Rectal smooth muscle tissue (tissue), 1 donor: ENCODE measurements at regions not wholly inside any gene's neighbourhood (a gene's known extent, or its start where the extent isn't known, plus 50 kb on each side); places are given as distances from the start of the nearest gene placed in this dataset.

Experiments used
- H3K27ac ChIP-seq: one replicate; pipeline ENCODE4 v1.7.0; 2013; ENCODE audit warnings: low read depth, low read length, inconsistent platforms
- H3K27me3 ChIP-seq: one replicate; pipeline ENCODE4 v1.7.0; 2013; ENCODE audit warnings: low read length; ENCODE audit not compliant: control insufficient read depth, insufficient read depth
- H3K36me3 ChIP-seq: one replicate; pipeline ENCODE4 v1.7.0; 2013; ENCODE audit warnings: low read length; ENCODE audit not compliant: control insufficient read depth, insufficient read depth
- H3K4me1 ChIP-seq: one replicate; pipeline ENCODE4 v1.7.0; 2013; ENCODE audit warnings: low read length; ENCODE audit not compliant: control insufficient read depth, insufficient read depth
- H3K4me3 ChIP-seq: one replicate; pipeline ENCODE4 v1.7.0; 2013; ENCODE audit warnings: low read length
- H3K9ac ChIP-seq: one replicate; pipeline ENCODE4 v1.7.0; 2013; ENCODE audit warnings: low read length

- no peaks in the 10 kb centered on the region for H3K4me1 ChIP-seq
- no peaks in the 10 kb centered on the region for H3K27me3 ChIP-seq
- no peak overlapping the region for H3K4me3 ChIP-seq
- H3K9ac ChIP-seq: no peak overlapping the region
- no peak overlapping the region for H3K27ac ChIP-seq
- H3K36me3 ChIP-seq: no peaks in the 10 kb centered on the region
These were observed 717.7 kb upstream of the SGCG start for GRCh38 chr13:22463089-22463488.

GRCh38 chr13:22468045-22468444, 712.7 kb upstream of the SGCG start:
- Histone ChIP-seq H3K27ac (no peak overlapping the region), H3K4me3 (no peak overlapping the region), H3K4me1 (no peaks in the 10 kb centered on the region), H3K9ac (no peak overlapping the region), H3K27me3 (no peaks in the 10 kb centered on the region), H3K36me3 (no peaks in the 10 kb centered on the region)

- Histone ChIP-seq H3K4me3 (no peak overlapping the region), H3K36me3 (no peaks in the 10 kb centered on the region), H3K27ac (no peak overlapping the region), H3K27me3 (no peaks in the 10 kb centered on the region), H3K4me1 (no peaks in the 10 kb centered on the region), H3K9ac (no peak overlapping the region)
These were observed 712.0 kb upstream of the SGCG start for GRCh38 chr13:22468824-22469223.

DNA sequence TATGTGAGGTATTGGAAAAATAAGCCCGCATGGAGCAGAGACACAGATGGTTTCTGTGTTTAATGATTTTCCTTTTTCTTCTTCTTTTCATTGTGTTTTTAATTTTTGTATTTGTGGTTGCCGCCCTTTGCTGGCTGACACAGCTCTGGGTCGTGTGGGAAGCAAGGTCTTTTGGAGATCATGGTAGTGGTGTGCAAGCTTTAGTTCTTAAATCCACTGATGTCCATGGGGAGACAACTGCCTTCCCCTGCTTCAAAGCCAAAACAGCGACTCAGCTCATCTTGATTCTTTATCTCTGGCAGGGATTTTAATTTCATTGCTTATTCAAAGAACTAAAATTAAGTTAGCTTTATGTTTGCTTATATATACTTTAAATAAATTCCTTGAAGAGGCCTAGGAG, 711.3 kb upstream of the SGCG start:
- H3K36me3 ChIP-seq: no peaks in the 10 kb centered on the region
- no peak overlapping the region for H3K27ac ChIP-seq
- no peak overlapping the region for H3K4me3 ChIP-seq
- no peaks in the 10 kb centered on the region for H3K27me3 ChIP-seq
- no peaks in the 10 kb centered on the region for H3K4me1 ChIP-seq
- no peak overlapping the region for H3K9ac ChIP-seq

DNA sequence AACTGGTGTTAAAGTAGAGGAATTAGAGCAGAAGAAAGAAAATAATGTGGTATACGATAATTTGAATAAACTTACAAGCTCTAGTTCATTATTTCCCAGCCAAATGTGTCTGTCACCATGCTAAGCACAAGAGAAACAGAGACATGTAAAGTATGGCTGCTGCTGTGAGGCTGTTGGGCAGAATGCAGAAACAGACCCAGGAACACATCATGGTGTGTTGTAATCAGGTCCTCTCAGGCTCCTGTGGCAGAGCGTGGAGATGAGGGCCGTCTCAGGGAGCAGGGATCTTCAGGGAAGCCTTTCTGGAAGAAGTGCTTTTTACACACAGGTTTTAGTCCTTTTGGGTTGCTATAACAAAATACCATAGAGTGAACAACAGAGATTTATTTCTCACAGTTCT, 710.7 kb upstream of the SGCG start:
- H3K27ac ChIP-seq: no peak overlapping the region
- H3K9ac ChIP-seq: no peak overlapping the region
- no peak overlapping the region for H3K4me3 ChIP-seq
- H3K4me1 ChIP-seq: no peaks in the 10 kb centered on the region
- no peaks in the 10 kb centered on the region for H3K27me3 ChIP-seq
- H3K36me3 ChIP-seq: no peaks in the 10 kb centered on the region

GRCh38 chr13:22482496-22483000, 698.2 kb upstream of the SGCG start:
- Histone ChIP-seq H3K4me1 (no peaks in the 10 kb centered on the region), H3K36me3 (no peaks in the 10 kb centered on the region), H3K27ac (no peak overlapping the region), H3K9ac (no peak overlapping the region), H3K4me3 (no peak overlapping the region), H3K27me3 (no peaks in the 10 kb centered on the region)

GRCh38 chr13:22483276-22483675, 697.5 kb upstream of the SGCG start:
- no peak overlapping the region for H3K9ac ChIP-seq
- H3K36me3 ChIP-seq: no peaks in the 10 kb centered on the region
- no peak overlapping the region for H3K4me3 ChIP-seq
- no peaks in the 10 kb centered on the region for H3K4me1 ChIP-seq
- no peaks in the 10 kb centered on the region for H3K27me3 ChIP-seq
- H3K27ac ChIP-seq: no peak overlapping the region

DNA sequence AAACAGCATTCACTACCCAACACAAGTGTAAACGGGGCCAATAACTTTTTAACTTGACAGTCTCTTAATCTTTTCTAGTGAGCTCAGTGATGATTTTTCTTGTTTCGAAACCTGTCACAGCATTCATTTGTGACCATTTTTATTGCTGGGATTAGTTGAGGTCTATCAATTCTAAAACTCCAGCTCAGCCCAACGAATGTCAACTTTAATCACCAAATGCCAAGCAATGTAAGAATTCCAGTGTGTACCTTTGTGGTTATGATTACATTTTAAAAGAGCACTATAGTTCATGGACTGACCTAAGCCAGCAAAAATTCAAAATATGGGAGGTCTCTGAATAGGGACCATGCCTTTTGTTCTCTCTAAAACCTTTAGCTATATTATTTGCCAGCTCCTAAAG, 694.3 kb upstream of the SGCG start:
- Histone ChIP-seq H3K27ac (no peak overlapping the region), H3K4me1 (no peaks in the 10 kb centered on the region), H3K4me3 (no peak overlapping the region), H3K36me3 (no peaks in the 10 kb centered on the region), H3K9ac (no peak overlapping the region), H3K27me3 (no peaks in the 10 kb centered on the region)

- Histone ChIP-seq H3K36me3 (no peaks in the 10 kb centered on the region), H3K4me1 (no peaks in the 10 kb centered on the region), H3K9ac (no peak overlapping the region), H3K27me3 (no peaks in the 10 kb centered on the region), H3K27ac (no peak overlapping the region), H3K4me3 (no peak overlapping the region)
These were observed 692.8 kb upstream of the SGCG start for GRCh38 chr13:22487932-22488331.

GRCh38 chr13:22489771-22490170, 691.0 kb upstream of the SGCG start:
- no peak overlapping the region for H3K9ac ChIP-seq
- H3K36me3 ChIP-seq: no peaks in the 10 kb centered on the region

GRCh38 chr13:22495819-22496218, 685.0 kb upstream of the SGCG start:
- Histone ChIP-seq H3K27me3 (no peaks in the 10 kb centered on the region), H3K27ac (no peak overlapping the region), H3K4me1 (no peaks in the 10 kb centered on the region), H3K4me3 (no peak overlapping the region), H3K9ac (no peak overlapping the region), H3K36me3 (no peaks in the 10 kb centered on the region)

More at GRCh38 chr13:22489771-22490170, 691.0 kb upstream of the SGCG start:
- H3K4me3 ChIP-seq: no peak overlapping the region
- H3K27me3 ChIP-seq: no peaks in the 10 kb centered on the region
- H3K27ac ChIP-seq: no peak overlapping the region
- no peaks in the 10 kb centered on the region for H3K4me1 ChIP-seq

DNA sequence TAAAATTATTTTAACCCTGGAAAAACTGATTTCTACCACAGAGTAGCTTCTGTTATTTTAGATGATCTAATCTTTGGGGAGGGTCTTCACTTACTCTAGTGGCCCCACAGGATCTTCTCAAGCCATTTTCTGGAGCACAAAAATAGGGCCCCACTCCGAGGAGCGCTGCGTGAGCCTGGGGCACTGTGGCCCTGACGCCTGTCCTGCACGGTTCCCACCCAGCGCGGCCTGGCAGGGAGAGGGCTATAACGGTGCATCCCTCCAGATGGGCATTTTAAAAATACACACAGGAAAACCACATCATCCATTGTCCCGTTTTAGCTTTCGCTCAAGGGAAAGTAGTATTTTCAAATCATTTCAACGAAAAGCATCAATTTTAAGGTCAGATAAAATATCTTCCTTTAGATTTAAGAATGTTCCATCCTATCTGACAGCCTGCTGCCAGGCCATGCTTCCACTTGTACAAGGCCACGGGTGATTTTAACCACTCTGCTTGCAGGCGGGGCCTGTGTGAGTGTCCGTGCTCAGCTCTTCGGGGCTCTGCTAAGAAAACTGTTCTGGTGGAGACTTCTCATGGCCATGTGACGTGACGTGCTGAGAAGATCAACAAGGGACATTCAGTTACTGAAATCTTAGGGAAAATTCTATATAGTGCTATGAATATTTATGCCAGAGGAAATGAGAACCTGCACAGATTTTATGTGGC, 683.8 kb upstream of the SGCG start:
- Histone ChIP-seq H3K36me3 (no peaks in the 10 kb centered on the region), H3K9ac (no peak overlapping the region), H3K4me3 (no peak overlapping the region), H3K27ac (no peak overlapping the region), H3K4me1 (no peaks in the 10 kb centered on the region), H3K27me3 (no peaks in the 10 kb centered on the region)
